KMS-11 (cell line): ENCODE measurements at regions not wholly inside any gene's neighbourhood (a gene's known extent, or its start where the extent isn't known, plus 50 kb on each side); places are given as distances from the start of the nearest gene placed in this dataset.

Experiments used
- H2AFZ ChIP-seq: fragments of 200-600 bp; sonication (generic); 2 replicates; pipeline ENCODE4 v1.6.1; 2016; ENCODE audit warnings: antibody characterized with exemption, mixed run types, low read depth
- H3K27ac ChIP-seq: fragments of 200-600 bp; sonication (generic); 2 replicates; pipeline ENCODE4 v1.6.1; 2016; ENCODE audit warnings: mild to moderate bottlenecking, mixed run types
- H3K27me3 ChIP-seq: fragments of 200-600 bp; sonication (generic); 2 replicates; pipeline ENCODE4 v1.6.1; 2017; ENCODE audit warnings: mild to moderate bottlenecking, low read depth, mixed run types, moderate library complexity; ENCODE audit not compliant: insufficient read depth
- H3K36me3 ChIP-seq: fragments of 200-600 bp; sonication (generic); 2 replicates; pipeline ENCODE4 v1.6.1; 2017; ENCODE audit warnings: mild to moderate bottlenecking, mixed run types; ENCODE audit not compliant: insufficient read depth
- H3K4me1 ChIP-seq: fragments of 200-600 bp; sonication (generic); 2 replicates; pipeline ENCODE4 v1.6.1; 2016; ENCODE audit warnings: mild to moderate bottlenecking, low read depth, mixed run types; ENCODE audit not compliant: poor library complexity, severe bottlenecking
- H3K4me2 ChIP-seq: fragments of 200-600 bp; sonication (generic); 2 replicates; pipeline ENCODE4 v1.7.0; 2016; ENCODE audit warnings: mild to moderate bottlenecking, mixed run types
- H3K4me3 ChIP-seq: fragments of 200-600 bp; sonication (generic); IDR thresholded peaks from 2 replicates; pipeline ENCODE4 v1.6.1; 2017; ENCODE audit warnings: low read depth, low read length, mixed read lengths; ENCODE audit not compliant: insufficient read depth
- H3K79me2 ChIP-seq: fragments of 200-600 bp; sonication (generic); 2 replicates; pipeline ENCODE4 v1.6.1; 2016; ENCODE audit warnings: low read depth, mixed run types; ENCODE audit not compliant: insufficient read depth
- H3K9ac ChIP-seq: fragments of 200-600 bp; sonication (generic); 2 replicates; pipeline ENCODE4 v1.6.1; 2016; ENCODE audit warnings: mild to moderate bottlenecking, mixed run types
- H4K20me1 ChIP-seq: fragments of 200-600 bp; sonication (generic); 2 replicates; pipeline ENCODE4 v1.6.1; 2016; ENCODE audit warnings: mild to moderate bottlenecking, mixed run types; ENCODE audit not compliant: insufficient read depth
- TF ChIP-seq, protein P1 (sequence below): fragments of 200-600 bp; sonication (generic); conservative IDR thresholded peaks from 2 replicates; pipeline ENCODE4 v1.6.1; 2017; ENCODE audit warnings: low read depth, mild to moderate bottlenecking, antibody characterized with exemption, low read length, moderate library complexity, mixed read lengths

DNA sequence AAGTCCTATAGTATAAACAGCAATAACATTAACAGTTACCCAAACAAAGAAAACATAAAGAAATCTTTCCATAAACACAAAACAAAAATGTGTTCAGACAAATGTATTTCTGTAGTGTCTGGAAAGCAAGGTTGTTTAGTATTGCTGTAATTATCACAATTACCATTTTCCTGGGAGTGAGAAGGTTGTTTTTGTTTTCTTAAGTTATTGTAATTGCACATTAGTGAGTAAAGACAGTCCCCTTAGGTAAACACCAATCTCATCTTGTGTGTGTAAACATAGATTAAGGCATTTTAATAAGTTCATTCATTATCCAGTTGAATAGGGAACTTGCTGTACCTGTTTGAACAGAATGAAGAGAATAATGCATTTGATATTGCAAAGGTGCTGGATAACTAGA is 356.9 kb upstream of the ADGRL4 start:
- Histone ChIP-seq H3K4me2 (no peak overlapping the region), H3K27me3 (no peaks in the 10 kb centered on the region), H3K4me1 (no peaks in the 10 kb centered on the region), H3K79me2 (no peaks in the 10 kb centered on the region), H3K27ac (no peak overlapping the region), H2AFZ (no peak overlapping the region), H4K20me1 (no peaks in the 10 kb centered on the region), H3K9ac (no peak overlapping the region), H3K36me3 (no peaks in the 10 kb centered on the region), H3K4me3 (no peak overlapping the region)
- TF ChIP-seq, protein P1, sequence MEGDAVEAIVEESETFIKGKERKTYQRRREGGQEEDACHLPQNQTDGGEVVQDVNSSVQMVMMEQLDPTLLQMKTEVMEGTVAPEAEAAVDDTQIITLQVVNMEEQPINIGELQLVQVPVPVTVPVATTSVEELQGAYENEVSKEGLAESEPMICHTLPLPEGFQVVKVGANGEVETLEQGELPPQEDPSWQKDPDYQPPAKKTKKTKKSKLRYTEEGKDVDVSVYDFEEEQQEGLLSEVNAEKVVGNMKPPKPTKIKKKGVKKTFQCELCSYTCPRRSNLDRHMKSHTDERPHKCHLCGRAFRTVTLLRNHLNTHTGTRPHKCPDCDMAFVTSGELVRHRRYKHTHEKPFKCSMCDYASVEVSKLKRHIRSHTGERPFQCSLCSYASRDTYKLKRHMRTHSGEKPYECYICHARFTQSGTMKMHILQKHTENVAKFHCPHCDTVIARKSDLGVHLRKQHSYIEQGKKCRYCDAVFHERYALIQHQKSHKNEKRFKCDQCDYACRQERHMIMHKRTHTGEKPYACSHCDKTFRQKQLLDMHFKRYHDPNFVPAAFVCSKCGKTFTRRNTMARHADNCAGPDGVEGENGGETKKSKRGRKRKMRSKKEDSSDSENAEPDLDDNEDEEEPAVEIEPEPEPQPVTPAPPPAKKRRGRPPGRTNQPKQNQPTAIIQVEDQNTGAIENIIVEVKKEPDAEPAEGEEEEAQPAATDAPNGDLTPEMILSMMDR, result no peak

DNA sequence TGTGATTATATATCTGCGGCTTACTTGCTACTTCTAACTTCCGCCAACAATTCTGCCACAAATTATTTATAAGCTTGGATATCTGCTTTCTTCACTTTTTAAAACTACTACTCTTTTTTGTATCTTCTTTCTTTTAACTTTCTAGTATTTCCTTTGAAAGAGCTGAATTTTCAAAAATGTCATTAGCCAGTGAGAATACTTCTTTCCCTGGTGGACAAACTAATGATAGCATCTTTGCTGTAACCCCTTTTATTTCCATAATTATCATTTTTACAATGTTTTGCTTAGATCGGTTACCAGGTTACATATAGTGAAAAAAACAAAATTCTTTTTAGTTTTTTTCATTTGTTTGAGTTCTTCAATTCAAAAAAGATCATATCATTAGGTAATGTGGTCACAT is 355.9 kb upstream of the ADGRL4 start:
- Histone ChIP-seq H3K27ac (no peak overlapping the region), H3K4me2 (no peak overlapping the region), H3K36me3 (no peaks in the 10 kb centered on the region), H2AFZ (no peak overlapping the region), H3K4me1 (no peaks in the 10 kb centered on the region), H4K20me1 (no peaks in the 10 kb centered on the region), H3K4me3 (no peak overlapping the region), H3K9ac (no peak overlapping the region), H3K79me2 (no peaks in the 10 kb centered on the region), H3K27me3 (no peaks in the 10 kb centered on the region)
- TF ChIP-seq, protein P1, result no peak

DNA sequence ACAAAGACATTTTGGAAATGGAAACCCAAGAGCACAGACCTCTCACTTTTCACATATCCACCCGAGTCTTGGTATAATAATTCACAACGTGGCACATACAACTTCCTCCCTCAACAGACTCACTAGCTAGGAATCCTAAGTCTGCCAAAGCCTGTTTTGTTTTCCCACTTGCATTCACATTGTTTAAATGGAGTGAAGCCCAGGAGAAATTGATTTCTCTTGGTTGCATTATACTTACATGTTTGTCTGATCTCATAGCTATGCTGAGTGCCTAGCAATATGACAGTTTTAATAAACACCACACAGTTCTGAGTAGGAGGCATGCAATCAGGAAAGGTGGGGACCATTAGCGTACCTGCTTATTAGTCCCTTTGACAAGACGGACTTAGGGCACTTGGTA is 348.6 kb upstream of the ADGRL4 start:
- H3K4me2 ChIP-seq, result no peak overlapping the region
- H4K20me1 ChIP-seq, result no peaks in the 10 kb centered on the region
- H3K9ac ChIP-seq, result no peak overlapping the region
- H3K79me2 ChIP-seq, result no peaks in the 10 kb centered on the region
- no peaks in the 10 kb centered on the region for H3K27me3 ChIP-seq
- H3K4me1 ChIP-seq, result no peaks in the 10 kb centered on the region
- no peak overlapping the region for H3K27ac ChIP-seq
- TF ChIP-seq, protein P1, result no peak
- no peaks in the 10 kb centered on the region for H3K36me3 ChIP-seq
- no peak overlapping the region for H2AFZ ChIP-seq
- no peak overlapping the region for H3K4me3 ChIP-seq

DNA sequence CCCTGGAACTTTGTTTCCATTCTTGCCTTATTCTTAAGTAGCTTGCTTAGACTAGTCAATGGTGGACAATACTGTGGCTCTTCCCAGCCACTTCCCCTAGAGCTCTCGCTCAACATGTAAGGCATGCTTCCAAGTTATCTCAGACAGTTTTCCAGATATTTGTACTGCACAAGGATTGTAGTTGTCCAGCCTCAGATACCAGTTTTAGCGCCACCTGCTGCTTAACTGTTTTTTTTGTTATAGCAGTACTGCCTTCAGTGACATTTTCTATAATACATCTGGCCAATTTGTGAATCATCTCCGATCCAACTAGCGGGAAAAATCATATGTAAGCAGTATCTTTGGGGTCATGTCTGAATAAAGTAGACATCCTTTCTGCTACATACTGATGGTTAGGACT is 346.7 kb upstream of the ADGRL4 start:
- H3K4me2 ChIP-seq, result no peak overlapping the region
- H3K4me1 ChIP-seq, result no peaks in the 10 kb centered on the region
- no peak overlapping the region for H3K9ac ChIP-seq
- no peaks in the 10 kb centered on the region for H3K27me3 ChIP-seq
- TF ChIP-seq, protein P1, result peak; percentile 18; the same call in 1 of the 2 replicates
- H4K20me1 ChIP-seq, result no peaks in the 10 kb centered on the region
- H2AFZ ChIP-seq, result no peak overlapping the region
- no peaks in the 10 kb centered on the region for H3K79me2 ChIP-seq
- no peak overlapping the region for H3K4me3 ChIP-seq
- no peak overlapping the region for H3K27ac ChIP-seq
- H3K36me3 ChIP-seq, result no peaks in the 10 kb centered on the region
